ENCODE measurements at regions not wholly inside any gene's neighbourhood (a gene's known extent, or its start where the extent isn't known, plus 50 kb on each side); places are given as distances from the start of the nearest gene placed in this dataset.

DNA sequence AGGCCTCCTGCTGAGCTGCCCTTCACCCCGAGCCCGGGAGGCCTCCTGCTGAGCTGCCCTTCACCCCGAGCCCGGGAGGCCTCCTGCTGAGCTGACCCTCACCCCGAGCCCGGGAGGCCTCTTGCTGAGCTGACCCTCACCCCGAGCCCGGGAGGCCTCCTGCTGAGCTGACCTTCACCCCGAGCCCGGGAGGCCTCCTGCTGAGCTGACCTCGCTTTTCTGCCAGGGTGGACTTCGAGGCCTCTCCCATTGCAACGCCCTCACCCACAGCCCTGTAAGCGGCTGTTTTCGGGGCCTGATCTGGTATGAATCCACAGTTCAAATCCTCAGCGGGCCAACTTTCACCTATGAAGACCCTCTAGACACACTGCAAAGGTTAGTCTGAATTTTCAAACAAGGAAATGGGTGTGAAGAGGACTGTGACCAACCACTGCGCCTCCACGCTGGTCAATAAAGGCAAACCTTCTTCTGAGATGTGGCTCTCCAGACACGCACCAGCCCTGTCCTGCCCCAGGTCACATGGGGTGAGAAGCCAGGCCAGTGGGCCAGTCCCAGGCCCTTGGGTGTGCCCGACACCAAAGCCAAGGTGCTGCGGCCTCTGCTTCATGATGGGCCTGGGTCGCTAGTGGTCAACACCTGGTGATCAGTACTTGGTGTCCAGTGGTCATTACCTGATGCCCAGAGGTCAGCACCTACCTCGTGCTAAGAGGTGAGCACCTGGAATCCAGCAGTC lies 225.1 kb upstream of the SALL3 start:
- H3K4me1 Mint-ChIP-seq = no peaks in the 10 kb centered on the region
- CTCF ChIA-PET = no interaction called here
- H3K4me3 Mint-ChIP-seq = no peak overlapping the region
- POLR2A ChIA-PET = no interaction called here
- no peaks in the 10 kb centered on the region for H3K36me3 Mint-ChIP-seq (ENCODE audit: low read depth)
- H3K27ac Mint-ChIP-seq = no peak overlapping the region
- intact Hi-C loops (cut with DNase I, micrococcal nuclease) = no loop called here
- peaks cover 3% of the 10 kb centered on the region for H3K27me3 Mint-ChIP-seq
- no peaks in the 10 kb centered on the region for H3K9me3 Mint-ChIP-seq (ENCODE audit: low read depth)
- ATAC-seq (no peak), DNase-seq (no peak)

DNA sequence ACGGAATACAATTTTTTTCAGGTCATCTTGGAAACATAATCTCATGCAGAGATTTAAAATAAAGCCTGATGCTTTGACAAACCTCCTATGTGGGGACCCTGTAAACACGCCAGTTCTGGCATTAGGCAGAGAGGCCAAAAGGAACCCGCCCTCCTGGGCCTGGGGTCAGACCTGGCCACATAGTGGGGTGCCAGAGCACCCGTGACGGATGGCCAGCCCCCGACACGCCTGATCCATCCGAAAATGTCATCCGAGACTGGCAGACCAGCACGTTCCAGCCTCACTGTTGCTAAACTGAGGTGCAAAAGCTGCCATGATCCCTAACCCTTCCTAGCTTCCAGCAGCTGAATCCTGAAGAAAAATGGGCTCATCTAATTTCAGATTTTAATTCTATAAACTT lies 222.6 kb upstream of the SALL3 start:
- H3K4me1 Mint-ChIP-seq = no peaks in the 10 kb centered on the region
- intact Hi-C loops (cut with DNase I, micrococcal nuclease) = no loop called here
- DNase-seq (no peak), ATAC-seq (no peak)
- H3K27ac Mint-ChIP-seq = no peak overlapping the region
- CTCF ChIA-PET = no interaction called here
- no peaks in the 10 kb centered on the region for H3K36me3 Mint-ChIP-seq (ENCODE audit: low read depth)
- H3K27me3 Mint-ChIP-seq = no peaks in the 10 kb centered on the region
- POLR2A ChIA-PET = no interaction called here
- no peak overlapping the region for H3K4me3 Mint-ChIP-seq
- no peaks in the 10 kb centered on the region for H3K9me3 Mint-ChIP-seq (ENCODE audit: low read depth)

DNA sequence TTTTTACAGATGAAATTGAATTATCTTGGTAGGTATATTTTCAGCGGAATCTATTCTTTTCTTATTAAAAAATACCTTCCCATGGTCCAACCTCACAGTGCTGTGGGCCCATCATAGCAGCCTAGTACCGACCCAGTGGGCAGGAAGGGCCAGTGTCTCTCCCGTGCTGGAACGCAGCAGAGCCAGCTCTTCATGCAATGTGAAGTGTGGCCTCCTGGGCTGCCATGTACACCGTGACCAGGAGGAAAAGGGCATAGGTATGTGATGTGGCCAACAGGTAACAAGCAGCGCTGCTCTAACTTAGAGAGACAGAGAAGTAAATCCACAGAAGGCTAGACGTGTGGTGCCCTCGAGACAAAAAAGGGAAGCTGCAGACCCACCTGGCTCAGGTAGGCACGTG lies 221.1 kb upstream of the SALL3 start:
- intact Hi-C loops (cut with DNase I, micrococcal nuclease) = no loop called here
- peaks cover 3% of the 10 kb centered on the region for H3K9me3 Mint-ChIP-seq (ENCODE audit: low read depth)
- H3K27me3 Mint-ChIP-seq = no peaks in the 10 kb centered on the region
- POLR2A ChIA-PET = no interaction called here
- H3K4me1 Mint-ChIP-seq = no peaks in the 10 kb centered on the region
- ATAC-seq (no peak), DNase-seq (no peak)
- H3K4me3 Mint-ChIP-seq = no peak overlapping the region
- CTCF ChIA-PET = interaction anchor here (0.6 kb wide), 1 partner anchor 860 kb away, joined by 3 read pairs; no protein-coding TSS in a partner anchor
- H3K36me3 Mint-ChIP-seq (ENCODE audit: low read depth) = no peaks in the 10 kb centered on the region
- H3K27ac Mint-ChIP-seq = no peak overlapping the region

DNA sequence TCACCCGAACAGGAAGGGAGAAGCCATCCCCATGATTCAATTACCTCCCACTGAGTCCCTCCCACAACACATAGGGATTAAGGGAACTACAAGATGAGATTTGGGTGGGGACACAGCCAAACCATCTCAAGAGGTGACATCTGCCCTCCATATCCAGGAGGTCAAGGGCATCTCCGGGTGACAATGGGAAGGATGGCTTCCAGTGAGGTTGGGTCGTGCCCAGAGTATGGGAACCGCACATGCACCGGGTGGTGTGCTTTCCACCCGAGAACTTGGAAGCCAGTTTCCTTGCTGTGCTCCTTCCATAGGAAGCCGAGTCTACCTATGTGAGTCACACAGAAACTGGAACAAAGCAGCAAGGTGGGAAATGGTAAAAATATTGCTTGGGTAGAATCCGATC lies 216.9 kb upstream of the SALL3 start:
- intact Hi-C loops (cut with DNase I, micrococcal nuclease) = no loop called here
- no peaks in the 10 kb centered on the region for H3K36me3 Mint-ChIP-seq (ENCODE audit: low read depth)

DNA sequence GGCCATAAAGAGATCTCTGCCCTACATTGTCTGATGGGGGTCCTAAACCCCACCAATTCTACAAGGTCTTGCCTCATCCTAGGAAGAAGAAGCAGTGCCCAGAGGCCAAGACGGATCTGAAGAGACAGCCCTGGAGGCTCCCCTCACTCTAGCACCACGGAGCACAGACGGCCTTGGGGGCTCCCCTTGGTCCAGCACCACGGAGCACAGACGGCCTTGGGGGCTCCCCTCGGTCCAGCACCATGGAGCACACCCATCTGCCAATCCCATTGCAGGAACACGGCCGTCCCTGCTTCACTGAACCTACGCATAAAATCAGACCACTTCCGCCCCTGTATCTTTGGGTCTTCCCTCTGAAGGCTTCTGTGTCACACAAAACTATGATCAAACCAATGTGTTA lies 215.1 kb upstream of the SALL3 start:
- no peaks in the 10 kb centered on the region for H3K36me3 Mint-ChIP-seq (ENCODE audit: low read depth)
- no peak overlapping the region for H3K27ac Mint-ChIP-seq
- H3K27me3 Mint-ChIP-seq = no peaks in the 10 kb centered on the region
- H3K4me3 Mint-ChIP-seq = no peak overlapping the region
- no peak for DNase-seq
- POLR2A ChIA-PET = no interaction called here
- ATAC-seq = no peak
- intact Hi-C loops (cut with DNase I, micrococcal nuclease) = no loop called here
- CTCF ChIA-PET = no interaction called here
- no peaks in the 10 kb centered on the region for H3K4me1 Mint-ChIP-seq
- peaks cover 3% of the 10 kb centered on the region for H3K9me3 Mint-ChIP-seq (ENCODE audit: low read depth)

More for the DNA sequence above, 216.9 kb upstream of the SALL3 start:
- no peaks in the 10 kb centered on the region for H3K27me3 Mint-ChIP-seq
- ChIA-PET CTCF (no interaction called here), POLR2A (no interaction called here)
- no peak overlapping the region for H3K27ac Mint-ChIP-seq
- H3K4me3 Mint-ChIP-seq = no peak overlapping the region
- H3K4me1 Mint-ChIP-seq = no peaks in the 10 kb centered on the region
- no peak for DNase-seq
- peaks cover 3% of the 10 kb centered on the region for H3K9me3 Mint-ChIP-seq (ENCODE audit: low read depth)
- ATAC-seq = no peak

DNA sequence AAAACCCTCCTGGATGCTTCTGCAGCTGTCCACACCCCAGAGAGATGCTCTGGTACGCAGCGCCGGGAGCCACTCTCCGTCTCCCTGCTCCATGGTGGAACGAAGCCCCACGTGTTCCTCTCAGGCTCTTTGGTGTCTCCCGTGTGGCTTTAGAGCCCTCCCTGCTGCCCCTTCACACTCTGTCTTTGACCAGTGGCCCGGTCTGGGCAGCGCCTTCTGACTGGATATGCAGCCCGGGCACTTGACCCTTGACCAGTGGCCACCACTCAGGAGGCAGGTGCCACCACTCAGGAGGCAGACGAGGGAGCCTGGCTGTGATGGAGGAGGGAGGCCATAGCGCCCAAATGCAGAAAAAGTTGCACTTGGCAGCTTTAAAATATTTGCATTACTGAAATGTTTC lies 214.5 kb upstream of the SALL3 start:
- CTCF ChIA-PET = no interaction called here
- DNase-seq = no peak
- no peak overlapping the region for H3K27ac Mint-ChIP-seq
- no peak for ATAC-seq
- no peaks in the 10 kb centered on the region for H3K36me3 Mint-ChIP-seq (ENCODE audit: low read depth)
- intact Hi-C loops (cut with DNase I, micrococcal nuclease) = no loop called here
- H3K4me1 Mint-ChIP-seq = no peaks in the 10 kb centered on the region
- H3K9me3 Mint-ChIP-seq (ENCODE audit: low read depth) = peaks cover 3% of the 10 kb centered on the region
- H3K27me3 Mint-ChIP-seq = no peaks in the 10 kb centered on the region
- H3K4me3 Mint-ChIP-seq = no peak overlapping the region
- POLR2A ChIA-PET = no interaction called here

DNA sequence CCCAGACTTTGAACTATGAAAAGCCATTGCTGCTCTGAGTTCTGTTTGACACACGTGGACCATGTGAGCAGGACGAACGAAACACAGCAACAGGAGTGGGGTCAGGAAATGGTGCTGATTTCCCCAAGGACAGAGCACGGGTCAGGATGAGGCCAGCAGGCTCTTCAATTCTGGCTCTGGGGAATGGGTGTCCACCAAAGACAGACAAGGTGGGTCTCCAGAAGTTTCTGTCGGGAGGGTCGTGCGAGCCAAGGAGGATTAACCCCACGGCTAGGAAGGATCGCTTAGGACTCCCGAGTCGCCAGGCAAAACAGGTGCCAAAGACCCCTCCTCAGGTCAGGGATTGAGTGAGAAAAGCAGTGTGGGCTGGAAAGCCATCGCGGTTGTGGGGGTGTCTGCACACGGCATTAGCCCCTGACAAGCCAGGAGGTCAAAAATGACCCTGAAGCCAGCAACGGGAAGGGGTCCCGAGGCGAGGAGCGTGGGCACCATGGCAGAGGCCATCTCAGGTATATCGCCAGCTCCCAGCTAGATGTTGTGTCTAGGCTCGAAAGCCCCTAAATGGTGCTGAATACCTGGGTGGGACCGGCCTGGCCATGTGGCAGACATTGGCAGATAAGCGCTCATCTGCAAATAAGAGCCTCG lies 213.9 kb upstream of the SALL3 start:
- Mint-ChIP-seq H3K4me3 (no peak overlapping the region), H3K27me3 (no peaks in the 10 kb centered on the region), H3K9me3 (ENCODE audit: low read depth) (peaks cover 3% of the 10 kb centered on the region), H3K27ac (no peak overlapping the region), H3K36me3 (ENCODE audit: low read depth) (no peaks in the 10 kb centered on the region), H3K4me1 (no peaks in the 10 kb centered on the region)
- no peak for DNase-seq
- POLR2A ChIA-PET = no interaction called here
- intact Hi-C loops (cut with DNase I, micrococcal nuclease) = no loop called here
- no peak for ATAC-seq
- CTCF ChIA-PET = no interaction called here

DNA sequence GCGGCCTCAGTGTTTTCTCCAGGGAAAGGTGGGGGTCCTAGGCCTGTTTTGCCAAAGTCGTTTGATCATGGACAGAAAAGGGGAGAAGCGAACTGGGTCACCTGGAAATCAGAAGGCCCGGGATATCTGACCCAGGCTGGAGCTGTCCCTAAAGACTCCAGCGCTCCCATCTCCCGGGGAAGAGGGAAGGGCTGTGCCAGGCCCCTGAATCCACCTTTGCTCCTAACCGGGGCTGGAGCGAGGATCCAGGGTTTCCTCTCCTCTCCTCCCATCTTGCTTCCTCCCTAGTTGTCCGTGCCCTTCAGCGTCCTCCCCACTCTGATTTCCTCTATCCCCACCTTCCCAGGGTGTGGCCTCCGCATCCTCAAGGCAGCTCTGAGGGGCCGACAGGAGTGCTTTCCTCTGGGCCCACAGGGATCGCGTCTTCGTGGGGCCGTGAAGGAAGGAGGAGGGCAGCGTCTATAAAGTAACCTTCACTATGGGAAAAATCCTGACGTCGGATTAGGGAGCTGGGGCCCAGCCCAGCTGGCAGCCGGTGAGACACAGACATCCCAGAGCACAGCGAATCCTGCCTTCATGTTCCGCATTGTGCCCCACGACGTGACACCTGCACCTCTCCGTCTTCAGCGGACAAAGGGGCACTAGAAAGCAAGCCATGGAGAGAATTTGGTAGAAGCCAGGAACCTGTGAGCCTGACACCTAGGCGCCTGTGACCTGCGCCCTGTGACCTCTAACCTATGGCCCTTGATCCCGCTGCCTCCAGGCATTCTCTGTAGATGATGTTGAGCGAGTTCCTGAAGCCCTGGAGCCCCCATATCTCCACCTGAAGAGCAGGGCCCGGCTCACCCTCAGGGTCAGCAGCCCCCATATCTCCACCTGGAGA lies 212.7 kb upstream of the SALL3 start:
- H3K36me3 Mint-ChIP-seq (ENCODE audit: low read depth) = no peaks in the 10 kb centered on the region
- CTCF ChIA-PET = no interaction called here
- DNase-seq (no peak), ATAC-seq (no peak)
- peaks cover 3% of the 10 kb centered on the region for H3K9me3 Mint-ChIP-seq (ENCODE audit: low read depth)
- H3K4me3 Mint-ChIP-seq = no peak overlapping the region
- intact Hi-C loops (cut with DNase I, micrococcal nuclease) = no loop called here
- H3K27ac Mint-ChIP-seq = no peak overlapping the region
- no peaks in the 10 kb centered on the region for H3K4me1 Mint-ChIP-seq
- POLR2A ChIA-PET = no interaction called here
- no peaks in the 10 kb centered on the region for H3K27me3 Mint-ChIP-seq

DNA sequence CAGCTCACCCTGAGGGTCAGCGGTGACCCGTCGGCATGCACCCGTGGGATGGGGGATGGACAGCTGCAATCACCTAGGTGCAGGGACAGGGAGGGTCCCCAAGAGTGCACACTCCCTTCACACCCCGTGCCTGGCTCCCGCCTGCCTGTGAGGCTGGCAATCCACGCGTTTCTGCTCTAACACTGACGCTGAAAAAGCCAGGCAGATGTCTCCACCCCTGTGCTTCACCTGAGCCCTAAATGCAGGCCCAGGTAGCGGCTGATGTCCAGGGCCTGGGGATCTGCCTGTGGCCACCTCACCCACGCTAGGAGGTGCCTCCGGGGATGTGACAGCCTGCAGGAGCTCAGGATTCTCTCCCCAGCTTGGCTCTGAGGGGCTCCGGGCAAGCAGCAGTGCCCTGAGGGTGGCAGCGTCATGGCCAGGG lies 212.0 kb upstream of the SALL3 start:
- ChIA-PET CTCF (no interaction called here), POLR2A (no interaction called here)
- ATAC-seq (no peak), DNase-seq (no peak)
- no peaks in the 10 kb centered on the region for H3K9me3 Mint-ChIP-seq (ENCODE audit: low read depth)
- no peaks in the 10 kb centered on the region for H3K4me1 Mint-ChIP-seq
- no peaks in the 10 kb centered on the region for H3K36me3 Mint-ChIP-seq (ENCODE audit: low read depth)
- no peak overlapping the region for H3K4me3 Mint-ChIP-seq
- intact Hi-C loops (cut with DNase I, micrococcal nuclease) = no loop called here
- no peaks in the 10 kb centered on the region for H3K27me3 Mint-ChIP-seq
- no peak overlapping the region for H3K27ac Mint-ChIP-seq

DNA sequence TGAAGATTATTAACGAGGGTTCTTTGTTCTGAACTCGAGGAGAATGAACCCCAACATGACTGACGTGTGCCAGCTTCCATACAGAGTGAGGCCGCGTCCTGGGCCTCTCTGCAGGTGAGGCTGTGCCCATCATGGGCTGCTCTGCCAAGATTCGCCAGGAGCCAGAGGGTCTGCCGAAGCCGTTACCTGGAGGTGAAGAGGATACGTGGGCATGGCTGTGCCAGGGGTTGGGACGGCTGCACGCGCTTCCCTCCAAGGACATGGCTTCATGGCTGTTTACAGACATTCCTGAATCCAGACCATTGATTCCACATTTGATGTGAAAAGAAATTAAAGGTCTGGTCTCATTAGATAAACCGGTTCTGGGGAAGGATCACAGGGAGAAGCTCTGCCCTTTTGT lies 211.4 kb upstream of the SALL3 start:
- no peaks in the 10 kb centered on the region for H3K4me1 Mint-ChIP-seq
- H3K4me3 Mint-ChIP-seq = no peak overlapping the region
- ATAC-seq = no peak
- POLR2A ChIA-PET = no interaction called here
- no peaks in the 10 kb centered on the region for H3K9me3 Mint-ChIP-seq (ENCODE audit: low read depth)
- intact Hi-C loops (cut with DNase I, micrococcal nuclease) = no loop called here
- CTCF ChIA-PET = no interaction called here
- no peak for DNase-seq
- H3K36me3 Mint-ChIP-seq (ENCODE audit: low read depth) = no peaks in the 10 kb centered on the region
- no peak overlapping the region for H3K27ac Mint-ChIP-seq
- no peaks in the 10 kb centered on the region for H3K27me3 Mint-ChIP-seq

DNA sequence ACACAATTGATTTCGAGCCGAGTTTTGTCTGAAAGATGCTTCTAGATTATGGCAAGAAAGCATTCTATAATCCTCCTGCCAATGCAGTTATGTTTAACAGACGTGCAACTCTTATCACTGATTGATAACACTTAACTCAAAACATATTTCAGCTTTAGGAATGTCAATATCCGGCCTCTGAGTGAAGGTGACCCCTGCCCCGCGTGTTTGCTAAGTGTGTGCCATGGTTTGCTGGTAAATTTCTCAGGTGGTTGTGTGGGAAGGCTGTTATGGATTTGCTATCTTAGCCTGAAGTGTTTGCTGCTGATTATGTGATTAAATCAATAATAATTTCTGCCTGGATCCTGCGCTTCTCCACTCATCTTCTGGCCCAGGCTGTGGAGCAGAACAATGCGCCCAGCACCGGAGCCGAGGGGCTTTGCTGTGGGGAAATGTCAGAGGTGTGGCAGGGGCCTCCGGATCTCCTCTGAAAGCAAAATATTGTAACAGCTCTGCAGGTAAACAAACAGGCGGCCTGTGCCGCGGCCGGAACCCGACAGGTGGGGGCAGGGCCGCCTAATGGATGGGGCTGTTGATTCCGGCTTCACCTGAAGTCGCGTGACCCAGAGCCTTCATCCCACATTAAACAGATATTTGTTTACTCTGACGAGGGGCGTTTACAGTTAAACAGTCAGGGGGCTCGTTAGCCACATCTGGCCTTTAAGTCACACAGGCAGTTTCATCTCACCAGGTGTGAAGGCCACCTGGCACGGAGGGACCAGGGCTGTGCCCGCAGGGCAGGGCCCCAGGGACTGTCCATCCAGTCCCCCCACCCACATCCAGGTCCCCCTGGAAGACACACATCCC lies 210.7 kb upstream of the SALL3 start:
- Mint-ChIP-seq H3K27me3 (no peaks in the 10 kb centered on the region), H3K4me3 (no peak overlapping the region), H3K4me1 (no peaks in the 10 kb centered on the region), H3K9me3 (ENCODE audit: low read depth) (no peaks in the 10 kb centered on the region), H3K36me3 (ENCODE audit: low read depth) (no peaks in the 10 kb centered on the region), H3K27ac (no peak overlapping the region)
- ChIA-PET CTCF (no interaction called here), POLR2A (no interaction called here)
- intact Hi-C loops (cut with DNase I, micrococcal nuclease) = no loop called here
- DNase-seq (no peak), ATAC-seq (no peak)
